ENCODE measurements at regions not wholly inside any gene's neighbourhood (a gene's known extent, or its start where the extent isn't known, plus 50 kb on each side); places are given as distances from the start of the nearest gene placed in this dataset.
"Not testable (repeated sequence)": the region's sequence is repeated elsewhere in the genome, so short reads cannot be mapped to it uniquely, and the experiment has no call there.

DNA sequence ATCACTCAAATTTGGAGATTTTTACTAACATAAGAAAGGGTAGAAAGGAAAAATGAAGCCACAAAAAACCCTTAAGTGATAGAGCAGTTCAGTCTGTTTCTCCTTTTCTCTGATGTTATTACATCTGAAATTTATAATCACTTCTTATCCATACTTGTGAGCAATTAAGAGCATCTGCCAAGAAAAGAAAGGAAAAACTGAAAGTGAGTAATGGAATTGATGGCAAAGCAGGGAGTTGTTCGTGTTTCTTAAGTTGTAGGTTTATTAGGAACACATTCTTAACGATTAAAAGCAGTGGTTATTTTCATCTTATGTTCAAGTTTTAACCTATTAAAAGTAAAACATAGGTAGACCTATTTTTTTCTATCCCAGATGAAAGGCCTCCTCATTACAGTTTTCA lies 277.7 kb downstream of the RND3 start:
- DNase-seq (ENCODE audit: low spot score): no peak

DNA sequence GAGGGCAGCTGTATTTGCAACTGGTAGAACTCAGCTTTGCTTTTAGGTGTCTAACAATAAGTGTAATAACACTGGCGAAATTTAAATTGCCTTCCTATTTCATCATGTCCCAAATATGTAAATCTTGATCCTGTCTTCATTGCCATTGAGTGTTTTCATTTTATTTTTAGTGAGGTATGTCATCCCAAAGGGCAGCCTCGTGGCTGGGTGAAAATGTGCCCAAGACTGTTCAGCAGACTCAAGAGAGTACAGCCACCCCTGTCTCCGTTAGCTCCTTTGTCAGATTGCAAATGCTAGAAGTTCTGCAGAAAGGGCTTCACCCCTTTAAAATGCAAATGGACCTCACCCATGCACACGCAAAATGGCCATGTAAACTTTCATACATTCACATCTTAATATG lies 278.8 kb downstream of the RND3 start:
- DNase-seq (ENCODE audit: low spot score): no peak

DNA sequence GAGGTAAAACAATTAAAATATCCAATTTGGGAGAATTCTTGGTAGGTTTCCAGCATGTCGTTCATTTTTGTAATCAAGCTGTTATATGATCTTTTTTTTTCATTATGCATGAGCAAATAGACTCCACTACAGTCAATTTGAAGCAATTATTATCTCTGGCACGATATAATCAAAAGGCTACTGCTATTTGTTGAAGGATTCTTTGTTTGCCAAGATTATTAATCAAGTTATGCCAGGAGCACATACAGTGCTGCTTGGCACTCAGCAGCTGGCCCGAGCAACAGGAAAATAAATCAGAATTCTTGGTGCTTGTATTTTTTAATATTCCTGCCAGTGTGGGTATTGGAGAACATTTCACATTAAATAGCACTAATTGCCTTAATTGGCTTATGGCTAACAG lies 279.5 kb downstream of the RND3 start:
- no peak for DNase-seq (ENCODE audit: low spot score)

- no peak for DNase-seq (ENCODE audit: low spot score)
These were observed 283.0 kb downstream of the RND3 start for GRCh38 chr2:150204451-150204850.

DNA sequence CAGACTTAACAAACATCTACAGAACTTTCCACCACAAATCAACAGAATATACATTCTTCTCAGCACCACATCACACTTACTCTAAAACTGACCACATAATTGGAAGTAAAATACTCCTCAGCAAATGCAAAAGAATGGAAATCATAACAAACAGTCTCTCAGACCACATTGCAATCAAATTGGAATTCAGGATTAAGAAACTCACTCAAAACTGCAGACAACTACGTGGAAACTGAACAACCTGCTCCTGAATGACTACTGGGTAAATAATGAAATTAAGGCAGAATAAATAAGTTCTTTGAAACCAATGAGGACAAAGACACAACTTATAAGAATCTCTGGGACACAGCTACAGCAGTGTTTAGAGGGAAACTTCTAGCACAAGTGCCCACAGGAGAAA lies 292.7 kb downstream of the RND3 start:
- not testable (repeated sequence) for DNase-seq (ENCODE audit: low spot score)

DNA sequence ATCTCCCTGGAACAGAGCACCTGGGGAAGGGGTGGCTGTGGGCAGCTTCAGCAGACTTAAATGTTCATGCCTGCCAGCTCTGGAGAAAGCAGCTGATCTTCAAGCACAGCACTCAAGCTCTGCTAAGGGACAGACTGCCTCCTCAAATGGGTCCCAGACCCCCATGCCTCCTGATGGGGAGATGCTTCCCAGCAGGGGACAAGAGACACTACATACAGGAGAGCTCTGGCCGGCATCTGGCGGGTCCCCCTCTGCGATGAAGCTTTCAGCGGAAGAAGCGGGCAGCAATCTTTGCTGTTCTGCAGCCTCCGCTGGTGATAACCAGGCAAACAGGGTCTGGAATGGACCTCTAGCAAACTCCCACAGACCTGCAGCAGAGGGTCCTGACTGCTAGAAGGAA lies 294.8 kb downstream of the RND3 start:
- DNase-seq (ENCODE audit: low spot score): no peak

DNA sequence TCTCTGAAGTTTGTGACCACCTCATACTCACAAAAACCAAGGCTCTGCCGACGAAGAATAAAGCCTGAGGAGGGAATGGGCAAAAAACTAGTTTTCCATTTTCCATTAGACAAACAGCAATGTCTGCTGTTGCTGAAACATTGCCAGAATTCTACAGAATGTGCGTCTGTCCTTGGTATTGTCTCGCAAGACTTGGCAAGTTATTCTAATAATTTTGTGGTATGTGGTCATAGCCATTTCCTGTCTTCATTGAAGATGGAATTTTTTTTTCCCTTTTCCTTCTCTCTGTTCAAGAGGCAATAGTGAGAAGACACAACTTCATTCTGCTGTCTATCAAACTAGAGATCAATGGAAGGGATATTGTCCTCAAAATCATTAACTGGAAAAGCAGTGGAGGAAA lies 296.1 kb downstream of the RND3 start:
- DNase-seq (ENCODE audit: low spot score): no peak

DNA sequence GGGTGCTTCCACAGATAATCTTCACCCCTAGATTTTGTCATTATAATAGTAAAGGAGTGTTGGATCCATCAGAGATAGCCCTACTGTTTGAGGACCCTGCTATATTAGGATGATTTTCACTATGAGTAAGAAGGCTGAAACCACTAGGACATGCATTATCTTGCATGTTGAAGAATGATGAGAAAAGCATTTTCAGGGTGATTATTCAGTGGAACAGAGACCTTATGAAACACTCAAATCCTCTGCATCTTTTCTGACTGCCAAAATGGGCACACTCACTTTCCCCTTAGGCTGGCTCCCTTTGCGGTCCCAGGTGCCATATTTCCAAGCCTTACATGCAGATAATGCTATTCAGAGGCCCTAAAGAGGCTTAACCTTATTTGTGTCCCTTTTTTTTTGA lies 296.9 kb downstream of the RND3 start:
- no peak for DNase-seq (ENCODE audit: low spot score)

GRCh38 chr2:150188800-150189199 lies 298.7 kb downstream of the RND3 start:
- DNase-seq (ENCODE audit: low spot score): no peak

DNA sequence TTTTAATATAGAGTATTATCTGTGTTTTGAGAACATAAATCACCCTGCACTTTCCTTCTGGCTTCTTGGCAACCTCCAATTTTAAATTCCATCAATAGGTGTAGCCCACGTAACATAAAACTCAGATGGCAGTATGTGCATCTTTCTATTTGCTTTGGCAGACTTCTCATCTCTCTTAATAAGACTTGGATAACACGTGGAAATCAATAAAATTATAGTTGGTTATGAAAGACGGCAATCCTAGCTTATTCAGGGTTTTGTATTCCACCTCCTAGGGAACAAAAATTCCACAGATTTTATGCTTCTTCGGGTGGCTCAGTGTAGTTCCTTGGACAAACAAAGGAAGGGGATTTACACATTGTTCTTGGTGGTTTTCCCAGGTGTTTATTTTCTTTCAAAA lies 299.3 kb downstream of the RND3 start:
- DNase-seq (ENCODE audit: low spot score): no peak

DNA sequence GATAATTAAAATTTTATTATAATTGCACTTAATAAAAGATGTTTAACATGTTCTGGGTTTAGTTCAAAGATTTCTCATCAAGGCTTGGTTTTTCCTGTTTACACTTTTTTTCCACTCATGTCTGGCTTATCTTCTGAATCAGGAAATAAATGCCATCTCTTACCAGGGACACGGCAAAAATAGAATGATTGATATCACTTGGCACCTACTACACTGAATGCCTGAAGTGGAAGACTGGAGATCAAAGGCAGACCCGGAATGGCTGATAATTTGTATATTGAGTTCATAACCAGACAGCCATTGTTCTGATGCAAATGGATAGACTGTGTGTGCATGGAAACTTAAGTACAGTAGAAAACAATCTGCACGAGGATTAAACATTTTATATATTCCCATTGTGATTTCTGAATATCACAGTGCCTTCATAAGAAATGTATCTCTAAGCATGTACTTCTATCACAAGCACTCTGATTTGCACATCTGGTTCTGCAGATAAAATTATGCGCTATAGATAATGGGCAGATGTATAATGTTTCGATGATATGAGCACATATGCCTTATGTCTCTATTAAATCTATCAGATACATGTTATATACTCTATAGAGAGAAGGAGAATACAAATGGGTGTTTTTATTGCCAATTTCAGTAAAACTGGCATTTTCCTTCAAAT lies 304.8 kb downstream of the RND3 start:
- DNase-seq (ENCODE audit: low spot score): no peak

DNA sequence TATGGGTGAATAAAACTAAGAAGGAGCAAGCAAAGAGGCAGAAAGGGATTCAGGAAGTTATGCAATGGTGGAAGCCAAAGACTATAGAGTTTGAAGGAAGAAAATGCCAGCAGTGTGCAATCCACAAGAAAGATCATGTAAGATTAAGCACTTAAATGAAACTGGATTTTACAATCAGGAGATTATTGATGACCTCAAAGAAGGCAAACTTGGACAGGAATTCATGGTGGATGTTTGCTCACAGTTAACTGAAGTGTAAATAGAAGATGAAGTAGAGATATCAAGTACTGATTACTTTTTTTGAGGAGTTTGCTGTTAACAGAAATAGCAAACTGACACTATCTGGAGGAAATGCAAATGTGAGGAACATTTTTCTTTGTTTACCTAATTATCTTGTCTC lies 308.9 kb downstream of the RND3 start:
- DNase-seq (ENCODE audit: low spot score): no peak

- DNase-seq (ENCODE audit: low spot score): no peak
These were observed 312.5 kb downstream of the RND3 start for GRCh38 chr2:150174971-150175421.

DNA sequence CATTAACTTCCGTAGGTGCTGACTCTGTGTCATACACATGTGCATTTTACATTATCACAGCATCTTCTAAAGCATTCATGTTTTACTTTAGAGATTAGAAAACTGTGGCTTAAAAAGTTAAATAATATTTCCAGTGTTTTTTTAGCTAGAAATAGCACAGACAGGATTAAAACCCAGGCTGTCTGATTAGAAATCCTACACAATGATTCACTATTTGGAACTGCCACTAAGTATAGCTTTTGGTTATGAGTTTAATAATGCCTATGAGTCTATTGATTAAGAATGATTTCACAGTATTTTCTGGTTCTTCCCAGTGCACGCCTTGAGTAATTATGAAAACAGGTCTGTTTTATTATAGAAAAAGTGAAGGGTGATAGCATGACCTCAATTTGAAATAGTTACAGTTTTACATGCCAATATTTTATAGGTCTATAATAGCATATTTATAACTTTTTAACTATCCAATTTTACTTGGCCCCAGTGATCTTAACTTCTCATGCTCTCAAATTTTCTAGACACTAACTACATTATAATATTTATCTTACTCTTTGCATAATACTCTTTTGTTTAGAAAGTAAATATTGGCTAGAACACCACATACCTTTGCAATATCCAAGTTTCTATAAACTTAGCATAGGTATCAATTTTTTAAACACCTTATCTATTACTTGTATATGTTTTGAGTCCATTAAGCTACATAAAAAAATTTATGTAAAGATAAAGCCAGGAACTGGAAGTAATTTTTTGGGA lies 313.2 kb downstream of the RND3 start:
- DNase-seq (ENCODE audit: low spot score): no peak

- no peak for DNase-seq (ENCODE audit: low spot score)
These were observed 316.4 kb downstream of the RND3 start for GRCh38 chr2:150171065-150171548.

DNA sequence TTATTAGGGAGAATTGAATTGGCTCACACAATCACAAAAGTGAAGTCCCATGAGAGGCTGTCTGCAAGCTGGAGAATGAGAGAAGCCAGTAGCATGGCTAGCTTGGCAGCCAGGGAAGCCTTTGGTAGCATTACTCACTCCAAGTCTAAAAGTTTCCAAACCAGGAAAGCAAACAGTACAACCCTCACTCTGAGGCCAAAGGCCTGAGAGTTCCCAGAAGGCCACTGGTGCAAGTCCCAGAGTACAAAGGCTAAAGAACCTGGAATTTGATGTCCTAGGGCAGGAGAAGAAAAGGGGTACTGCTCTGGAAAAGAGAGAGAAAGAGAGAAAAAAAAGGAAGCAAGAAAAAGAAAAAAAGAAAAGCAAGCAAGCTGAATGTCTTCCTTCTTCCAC lies 318.2 kb downstream of the RND3 start:
- DNase-seq (ENCODE audit: low spot score): no peak

DNA sequence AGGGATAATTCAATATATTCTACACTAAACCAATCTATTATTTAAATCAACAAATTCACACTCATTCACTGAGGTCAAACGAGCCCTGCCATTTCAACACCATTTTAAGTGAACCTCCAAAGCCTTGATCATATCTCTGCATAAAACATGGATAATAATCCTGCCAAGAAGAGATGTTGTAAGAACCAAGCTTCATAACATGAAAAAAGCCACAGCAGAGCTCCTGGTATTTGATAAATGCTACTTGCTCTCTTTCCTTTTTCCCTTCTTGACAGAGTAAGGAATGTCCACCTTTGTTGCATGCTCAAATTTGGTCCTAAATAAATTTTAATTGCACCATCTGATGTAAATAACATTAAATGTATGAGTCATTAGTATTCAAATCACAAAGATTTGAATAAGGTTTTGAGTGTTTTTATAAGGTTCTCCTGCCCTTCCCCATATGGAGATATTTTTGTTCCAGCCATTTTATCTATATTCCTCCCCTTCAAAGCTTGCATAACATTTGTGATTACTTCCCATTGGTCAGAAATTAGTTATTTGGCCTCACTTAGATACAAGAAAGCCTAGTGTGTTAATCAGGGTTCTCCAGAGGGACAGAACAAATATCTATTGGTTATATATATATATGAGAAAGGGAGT lies 318.8 kb downstream of the RND3 start:
- DNase-seq (ENCODE audit: low spot score): no peak

DNA sequence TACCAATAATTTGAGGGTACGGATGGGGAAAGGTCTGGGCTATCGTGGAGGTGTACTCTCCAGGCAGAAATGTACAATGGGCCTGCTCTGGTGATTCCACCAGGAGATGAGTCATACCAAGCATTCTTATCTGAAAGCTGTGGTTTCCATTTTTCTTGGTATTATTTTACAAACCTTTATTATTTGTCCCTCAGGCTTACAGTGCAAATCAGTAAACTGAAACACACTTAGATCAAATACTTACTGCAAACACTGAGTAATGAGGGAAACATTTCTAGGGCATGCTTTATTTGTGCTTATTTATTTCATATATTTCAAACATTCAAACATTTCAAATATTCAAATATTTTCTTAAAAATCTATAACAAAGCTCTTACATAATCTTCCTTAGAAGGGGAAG lies 319.8 kb downstream of the RND3 start:
- no peak for DNase-seq (ENCODE audit: low spot score)

DNA sequence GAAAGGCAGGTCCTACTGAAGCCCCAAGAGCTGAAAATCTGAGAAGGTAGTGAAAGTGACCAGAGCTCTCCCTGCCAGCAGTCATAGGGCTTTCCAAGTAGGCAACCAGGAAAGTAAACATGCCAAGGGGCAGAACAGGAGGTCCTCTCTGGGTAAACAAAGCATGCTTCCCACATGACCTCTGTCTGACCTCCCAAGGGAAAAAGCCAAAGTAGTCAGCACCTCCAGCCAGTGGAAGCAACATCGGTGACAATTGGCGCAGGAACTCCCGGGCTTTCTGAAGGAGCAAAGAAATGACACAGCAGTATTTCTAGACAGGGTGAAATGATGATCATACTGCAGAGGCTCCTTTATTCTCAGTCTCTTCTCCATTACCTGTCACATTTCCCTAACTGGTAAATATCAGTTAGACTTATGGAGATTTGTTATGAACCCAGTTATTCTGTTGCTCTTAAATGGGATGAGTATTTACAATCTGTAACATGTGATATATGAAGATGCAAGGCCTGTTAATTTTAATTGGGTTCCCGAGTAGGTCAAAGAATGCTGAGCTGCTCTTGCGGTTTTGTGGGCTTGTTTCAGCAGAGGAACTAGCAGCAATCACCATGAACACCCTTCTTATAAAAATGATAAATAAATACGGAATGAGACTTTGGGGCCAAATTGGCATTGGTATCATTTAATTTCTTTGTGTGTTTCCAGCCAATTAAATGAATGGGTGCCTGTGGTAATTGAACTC lies 321.0 kb downstream of the RND3 start:
- no peak for DNase-seq (ENCODE audit: low spot score)

DNA sequence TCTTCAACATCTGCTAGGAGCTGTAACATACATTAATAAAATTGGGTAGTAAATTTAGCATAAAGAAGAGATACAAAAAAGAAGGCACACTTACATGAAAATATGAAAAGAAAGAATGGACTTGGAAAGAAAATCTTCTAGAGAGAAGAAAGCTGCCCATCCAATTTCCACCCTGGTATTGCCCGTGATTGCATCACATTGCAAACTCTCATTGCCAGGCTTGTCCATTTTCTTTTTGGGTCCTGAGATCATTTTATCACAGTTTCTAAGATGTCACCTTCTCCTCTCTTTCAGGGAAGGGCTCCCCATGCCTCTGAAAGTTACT lies 321.5 kb downstream of the RND3 start:
- no peak for DNase-seq (ENCODE audit: low spot score)

DNA sequence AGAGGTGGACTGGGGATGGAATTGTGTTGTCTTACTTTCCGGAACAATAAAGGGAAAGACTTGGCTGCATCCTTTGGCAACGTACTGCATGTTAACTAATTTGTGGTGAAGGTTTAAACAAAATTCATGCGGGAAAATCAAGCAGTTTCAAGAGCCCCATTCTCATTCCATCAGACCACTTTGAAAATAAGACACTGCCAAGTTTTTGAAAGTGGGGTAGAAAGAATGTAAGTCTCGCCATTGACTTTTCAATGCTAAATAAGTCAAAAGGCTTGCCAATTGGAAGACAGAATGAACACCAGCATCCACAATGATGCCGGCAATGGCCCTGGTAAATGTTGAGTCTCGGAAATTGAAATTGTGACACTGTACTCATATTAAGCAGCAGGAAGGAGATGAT lies 322.0 kb downstream of the RND3 start:
- no peak for DNase-seq (ENCODE audit: low spot score)

DNA sequence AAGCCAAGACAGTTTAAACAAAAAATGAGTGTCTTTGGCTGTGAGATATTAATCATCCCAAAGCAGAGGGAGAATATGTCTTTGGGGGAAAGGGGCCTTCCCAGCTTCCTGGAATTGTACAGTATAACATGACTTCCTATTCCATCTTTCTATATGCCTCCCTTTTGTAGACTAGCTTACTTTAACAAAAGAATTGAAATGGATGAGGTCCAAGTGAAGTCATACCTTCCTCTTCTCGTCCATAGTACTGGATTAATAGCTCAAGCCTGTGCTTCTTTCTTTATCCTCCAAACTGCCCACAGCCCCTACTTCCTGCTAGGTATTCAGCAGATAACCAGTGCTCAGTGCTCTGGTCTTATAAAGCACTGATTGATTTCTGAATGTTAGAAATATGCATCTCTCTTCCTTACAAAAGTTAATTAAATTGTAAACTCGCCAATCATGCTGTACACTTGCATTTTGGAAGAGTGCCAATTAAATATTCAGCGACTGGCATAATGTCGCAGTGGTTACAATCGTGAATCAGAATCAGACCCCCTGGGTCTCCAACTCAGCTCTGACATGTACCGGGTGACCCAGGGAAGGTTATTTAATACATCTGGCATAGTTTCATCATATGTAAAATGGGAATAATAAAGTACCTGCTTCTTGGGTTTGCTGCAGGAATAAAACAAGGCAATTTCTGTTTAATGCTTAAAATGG lies 325.1 kb downstream of the RND3 start:
- no peak for DNase-seq (ENCODE audit: low spot score)
